WTC11 (cell line): ENCODE measurements at regions not wholly inside any gene's neighbourhood (a gene's known extent, or its start where the extent isn't known, plus 50 kb on each side); places are given as distances from the start of the nearest gene placed in this dataset.

ENCODE experiments used
- ATAC-seq: fragments of 200-7000 bp; cut with Tn5 transposase; 2 replicates; pipeline ENCODE4 v1.10.0; 2021; ENCODE audit warnings: mild to moderate bottlenecking, moderate library complexity
- CTCF ChIA-PET: fragments of 300-600 bp; sonication (Branson Sonifier 250); formaldehyde crosslinking; loops from one replicate; lab custom pipeline; 2021; ENCODE audit warnings: antibody characterized with exemption; lab: Charles Lee
- POLR2A ChIA-PET: fragments of 350-600 bp; sonication (Branson Sonifier 250); formaldehyde crosslinking; loops from one replicate; lab custom pipeline; 2021; ENCODE audit warnings: antibody characterized with exemption; lab: Charles Lee
- DNase-seq: peaks from one replicate; pipeline ENCODE4 v3.0.0; 2021; ENCODE audit warnings: low spot score
- H3K27ac Mint-ChIP-seq: 2 replicates; pipeline ENCODE4 v1.8.0; 2021; ENCODE audit warnings: mixed read lengths
- H3K27me3 Mint-ChIP-seq: 2 replicates; pipeline ENCODE4 v1.8.0; 2021; ENCODE audit warnings: low read depth, mild to moderate bottlenecking, moderate library complexity, mixed read lengths
- H3K36me3 Mint-ChIP-seq: 2 replicates; pipeline ENCODE4 v1.8.0; 2021; ENCODE audit warnings: mixed read lengths
- H3K4me1 Mint-ChIP-seq: 2 replicates; pipeline ENCODE4 v1.8.0; 2022; ENCODE audit warnings: mixed read lengths
- H3K4me3 Mint-ChIP-seq: 2 replicates; pipeline ENCODE4 v1.8.0; 2021; ENCODE audit warnings: mild to moderate bottlenecking, moderate library complexity, mixed read lengths
- H3K9me3 Mint-ChIP-seq: 2 replicates; pipeline ENCODE4 v1.8.0; 2021; ENCODE audit warnings: mixed read lengths
- ATF1 ChIP-seq: sonication (generic); formaldehyde crosslinking; IDR thresholded peaks from 2 replicates; pipeline ENCODE4 v1.8.1; 2023; ENCODE audit warnings: mild to moderate bottlenecking, moderate library complexity, missing genetic modification reagents
- ETV6 ChIP-seq: sonication (generic); formaldehyde crosslinking; IDR thresholded peaks from 2 replicates; pipeline ENCODE4 v1.8.1; 2022; ENCODE audit warnings: mild to moderate bottlenecking, missing genetic modification reagents
- FOXJ3 ChIP-seq: sonication (generic); formaldehyde crosslinking; IDR thresholded peaks from 2 replicates; pipeline ENCODE4 v1.9.0; 2021; ENCODE audit warnings: missing genetic modification reagents, mild to moderate bottlenecking, borderline replicate concordance
- GTF2I ChIP-seq: fragments of 250-450 bp; sonication (Bioruptor Pico); conservative IDR thresholded peaks from 2 replicates; pipeline ENCODE4 v1.4.0; 2021; ENCODE audit warnings: mild to moderate bottlenecking
- JUN ChIP-seq: sonication (generic); formaldehyde crosslinking; IDR thresholded peaks from 2 replicates; pipeline ENCODE4 v1.8.0; 2023; ENCODE audit warnings: mild to moderate bottlenecking, missing genetic modification reagents
- MXD4 ChIP-seq: fragments of 250-450 bp; sonication (Bioruptor Pico); IDR thresholded peaks from 2 replicates; pipeline ENCODE4 v1.8.0; 2021; ENCODE audit warnings: mild to moderate bottlenecking, moderate library complexity, borderline replicate concordance
- NFYB ChIP-seq: sonication (generic); formaldehyde crosslinking; conservative IDR thresholded peaks from 2 replicates; pipeline ENCODE4 v1.8.0; 2022; ENCODE audit warnings: low read depth, missing genetic modification reagents
- NR2C2 ChIP-seq: sonication (generic); formaldehyde crosslinking; IDR thresholded peaks from 2 replicates; pipeline ENCODE4 v1.8.0; 2022; ENCODE audit warnings: mild to moderate bottlenecking, missing genetic modification reagents
- ZNF138 ChIP-seq: sonication (generic); formaldehyde crosslinking; conservative IDR thresholded peaks from 2 replicates; pipeline ENCODE4 v1.8.1; 2022; ENCODE audit warnings: mild to moderate bottlenecking, moderate library complexity, missing genetic modification reagents
- TF ChIP-seq, protein P1 (sequence below): fragments of 250-450 bp; sonication (Bioruptor Pico); IDR thresholded peaks from 2 replicates; pipeline ENCODE4 v2.1.2; 2022; ENCODE audit warnings: mild to moderate bottlenecking, moderate library complexity
- TF ChIP-seq, protein P2 (sequence below): fragments of 250-450 bp; sonication (Bioruptor Pico); IDR thresholded peaks from 2 replicates; pipeline ENCODE4 v1.9.0; 2021; ENCODE audit warnings: moderate library complexity, mild to moderate bottlenecking, inconsistent platforms, borderline replicate concordance
- TF ChIP-seq, protein P3 (sequence below): fragments of 250-450 bp; sonication (Bioruptor Pico); IDR thresholded peaks from 2 replicates; pipeline ENCODE4 v1.9.0; 2021; ENCODE audit warnings: mild to moderate bottlenecking
- TF ChIP-seq, protein P4 (sequence below): sonication (generic); formaldehyde crosslinking; conservative IDR thresholded peaks from 2 replicates; pipeline ENCODE4 v1.8.1; 2023; ENCODE audit warnings: mild to moderate bottlenecking, low read depth, missing genetic modification reagents, moderate library complexity
- TF ChIP-seq, protein P5 (sequence below): sonication (generic); formaldehyde crosslinking; IDR thresholded peaks from 2 replicates; pipeline ENCODE4 v1.8.1; 2023; ENCODE audit warnings: mild to moderate bottlenecking, missing genetic modification reagents, moderate library complexity
- TF ChIP-seq, protein P6 (sequence below): sonication (generic); formaldehyde crosslinking; IDR thresholded peaks from 2 replicates; pipeline ENCODE4 v1.8.0; 2022; ENCODE audit warnings: missing genetic modification reagents
- TF ChIP-seq, protein P7 (sequence below): sonication (generic); formaldehyde crosslinking; IDR thresholded peaks from 2 replicates; pipeline ENCODE4 v1.8.1; 2023; ENCODE audit warnings: mild to moderate bottlenecking, missing genetic modification reagents

DNA sequence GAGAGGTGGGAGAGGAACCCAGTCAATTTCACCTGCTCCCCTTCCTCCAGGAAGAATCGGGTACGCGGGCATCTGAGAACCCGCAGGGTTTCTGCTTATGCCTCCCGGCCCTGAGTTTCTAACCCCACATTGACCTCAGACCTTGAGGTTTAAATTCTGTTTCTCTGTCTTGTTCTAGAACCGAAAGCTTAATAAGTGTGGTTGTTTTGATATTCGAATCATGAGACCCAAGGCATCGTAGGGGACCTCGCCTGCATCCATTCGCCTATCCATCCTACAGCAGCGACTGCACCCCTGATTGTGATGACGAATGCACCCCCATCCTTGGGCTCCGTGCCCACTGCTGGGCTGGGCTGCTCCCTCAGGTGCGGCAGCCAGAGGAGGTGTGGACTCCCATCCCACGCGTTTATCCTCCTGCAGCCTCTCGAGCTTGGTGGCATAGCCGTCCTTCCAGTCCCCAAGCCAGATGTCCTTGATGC, 80.8 kb upstream of the IER5L start:
- Mint-ChIP-seq H3K27me3 (peaks cover 60% of the 10 kb centered on the region), H3K27ac (no peak overlapping the region), H3K4me3 (peak overlapping the region; percentile 58), H3K4me1 (peaks cover 42% of the 10 kb centered on the region), H3K9me3 (peaks cover 4% of the 10 kb centered on the region; the same call in 1 of the 2 replicates), H3K36me3 (no peaks in the 10 kb centered on the region)
- DNase-seq (no peak), ATAC-seq (no peak)
- ChIA-PET POLR2A (interaction anchor here (1.0 to 1.6 kb wide), 3 partner anchors 24 to 84 kb away, joined by 3 read pairs; partner anchors contain the start of gene IER5L), CTCF (interaction anchor here (0.8 to 2.3 kb wide), 5 partner anchors 76 to 222 kb away, joined by 3 to 8 read pairs (median 5); no protein-coding TSS in a partner anchor)
- TF ChIP-seq, protein P1, sequence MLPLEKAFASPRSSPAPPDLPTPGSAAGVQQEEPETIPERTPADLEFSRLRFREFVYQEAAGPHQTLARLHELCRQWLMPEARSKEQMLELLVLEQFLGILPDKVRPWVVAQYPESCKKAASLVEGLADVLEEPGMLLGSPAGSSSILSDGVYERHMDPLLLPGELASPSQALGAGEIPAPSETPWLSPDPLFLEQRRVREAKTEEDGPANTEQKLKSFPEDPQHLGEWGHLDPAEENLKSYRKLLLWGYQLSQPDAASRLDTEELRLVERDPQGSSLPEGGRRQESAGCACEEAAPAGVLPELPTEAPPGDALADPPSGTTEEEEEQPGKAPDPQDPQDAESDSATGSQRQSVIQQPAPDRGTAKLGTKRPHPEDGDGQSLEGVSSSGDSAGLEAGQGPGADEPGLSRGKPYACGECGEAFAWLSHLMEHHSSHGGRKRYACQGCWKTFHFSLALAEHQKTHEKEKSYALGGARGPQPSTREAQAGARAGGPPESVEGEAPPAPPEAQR (CRISPR knock-in tag), result no peak
- TF ChIP-seq NR2C2 (CRISPR knock-in tag), result no peak
- no peak for TF ChIP-seq JUN (CRISPR knock-in tag)
- TF ChIP-seq, protein P2, sequence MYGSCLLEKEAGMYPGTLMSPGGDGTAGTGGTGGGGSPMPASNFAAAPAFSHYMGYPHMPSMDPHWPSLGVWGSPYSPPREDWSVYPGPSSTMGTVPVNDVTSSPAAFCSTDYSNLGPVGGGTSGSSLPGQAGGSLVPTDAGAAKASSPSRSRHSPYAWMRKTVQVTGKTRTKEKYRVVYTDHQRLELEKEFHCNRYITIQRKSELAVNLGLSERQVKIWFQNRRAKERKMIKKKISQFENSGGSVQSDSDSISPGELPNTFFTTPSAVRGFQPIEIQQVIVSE (CRISPR knock-in tag), result no peak
- TF ChIP-seq ZNF138 (CRISPR knock-in tag), result no peak
- TF ChIP-seq MXD4 (CRISPR knock-in tag), result no peak
- no peak for TF ChIP-seq FOXJ3 (CRISPR knock-in tag)
- TF ChIP-seq, protein P3, sequence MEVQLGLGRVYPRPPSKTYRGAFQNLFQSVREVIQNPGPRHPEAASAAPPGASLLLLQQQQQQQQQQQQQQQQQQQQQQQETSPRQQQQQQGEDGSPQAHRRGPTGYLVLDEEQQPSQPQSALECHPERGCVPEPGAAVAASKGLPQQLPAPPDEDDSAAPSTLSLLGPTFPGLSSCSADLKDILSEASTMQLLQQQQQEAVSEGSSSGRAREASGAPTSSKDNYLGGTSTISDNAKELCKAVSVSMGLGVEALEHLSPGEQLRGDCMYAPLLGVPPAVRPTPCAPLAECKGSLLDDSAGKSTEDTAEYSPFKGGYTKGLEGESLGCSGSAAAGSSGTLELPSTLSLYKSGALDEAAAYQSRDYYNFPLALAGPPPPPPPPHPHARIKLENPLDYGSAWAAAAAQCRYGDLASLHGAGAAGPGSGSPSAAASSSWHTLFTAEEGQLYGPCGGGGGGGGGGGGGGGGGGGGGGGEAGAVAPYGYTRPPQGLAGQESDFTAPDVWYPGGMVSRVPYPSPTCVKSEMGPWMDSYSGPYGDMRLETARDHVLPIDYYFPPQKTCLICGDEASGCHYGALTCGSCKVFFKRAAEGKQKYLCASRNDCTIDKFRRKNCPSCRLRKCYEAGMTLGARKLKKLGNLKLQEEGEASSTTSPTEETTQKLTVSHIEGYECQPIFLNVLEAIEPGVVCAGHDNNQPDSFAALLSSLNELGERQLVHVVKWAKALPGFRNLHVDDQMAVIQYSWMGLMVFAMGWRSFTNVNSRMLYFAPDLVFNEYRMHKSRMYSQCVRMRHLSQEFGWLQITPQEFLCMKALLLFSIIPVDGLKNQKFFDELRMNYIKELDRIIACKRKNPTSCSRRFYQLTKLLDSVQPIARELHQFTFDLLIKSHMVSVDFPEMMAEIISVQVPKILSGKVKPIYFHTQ (CRISPR knock-in tag), result no peak
- TF ChIP-seq ATF1 (CRISPR knock-in tag), result no peak
- no peak for TF ChIP-seq ETV6 (CRISPR knock-in tag)
- no peak for TF ChIP-seq NFYB
- TF ChIP-seq, protein P4, sequence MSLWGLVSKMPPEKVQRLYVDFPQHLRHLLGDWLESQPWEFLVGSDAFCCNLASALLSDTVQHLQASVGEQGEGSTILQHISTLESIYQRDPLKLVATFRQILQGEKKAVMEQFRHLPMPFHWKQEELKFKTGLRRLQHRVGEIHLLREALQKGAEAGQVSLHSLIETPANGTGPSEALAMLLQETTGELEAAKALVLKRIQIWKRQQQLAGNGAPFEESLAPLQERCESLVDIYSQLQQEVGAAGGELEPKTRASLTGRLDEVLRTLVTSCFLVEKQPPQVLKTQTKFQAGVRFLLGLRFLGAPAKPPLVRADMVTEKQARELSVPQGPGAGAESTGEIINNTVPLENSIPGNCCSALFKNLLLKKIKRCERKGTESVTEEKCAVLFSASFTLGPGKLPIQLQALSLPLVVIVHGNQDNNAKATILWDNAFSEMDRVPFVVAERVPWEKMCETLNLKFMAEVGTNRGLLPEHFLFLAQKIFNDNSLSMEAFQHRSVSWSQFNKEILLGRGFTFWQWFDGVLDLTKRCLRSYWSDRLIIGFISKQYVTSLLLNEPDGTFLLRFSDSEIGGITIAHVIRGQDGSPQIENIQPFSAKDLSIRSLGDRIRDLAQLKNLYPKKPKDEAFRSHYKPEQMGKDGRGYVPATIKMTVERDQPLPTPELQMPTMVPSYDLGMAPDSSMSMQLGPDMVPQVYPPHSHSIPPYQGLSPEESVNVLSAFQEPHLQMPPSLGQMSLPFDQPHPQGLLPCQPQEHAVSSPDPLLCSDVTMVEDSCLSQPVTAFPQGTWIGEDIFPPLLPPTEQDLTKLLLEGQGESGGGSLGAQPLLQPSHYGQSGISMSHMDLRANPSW (CRISPR knock-in tag), result no peak
- TF ChIP-seq, protein P5, sequence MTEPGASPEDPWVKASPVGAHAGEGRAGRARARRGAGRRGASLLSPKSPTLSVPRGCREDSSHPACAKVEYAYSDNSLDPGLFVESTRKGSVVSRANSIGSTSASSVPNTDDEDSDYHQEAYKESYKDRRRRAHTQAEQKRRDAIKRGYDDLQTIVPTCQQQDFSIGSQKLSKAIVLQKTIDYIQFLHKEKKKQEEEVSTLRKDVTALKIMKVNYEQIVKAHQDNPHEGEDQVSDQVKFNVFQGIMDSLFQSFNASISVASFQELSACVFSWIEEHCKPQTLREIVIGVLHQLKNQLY, result no peak
- TF ChIP-seq, protein P6, sequence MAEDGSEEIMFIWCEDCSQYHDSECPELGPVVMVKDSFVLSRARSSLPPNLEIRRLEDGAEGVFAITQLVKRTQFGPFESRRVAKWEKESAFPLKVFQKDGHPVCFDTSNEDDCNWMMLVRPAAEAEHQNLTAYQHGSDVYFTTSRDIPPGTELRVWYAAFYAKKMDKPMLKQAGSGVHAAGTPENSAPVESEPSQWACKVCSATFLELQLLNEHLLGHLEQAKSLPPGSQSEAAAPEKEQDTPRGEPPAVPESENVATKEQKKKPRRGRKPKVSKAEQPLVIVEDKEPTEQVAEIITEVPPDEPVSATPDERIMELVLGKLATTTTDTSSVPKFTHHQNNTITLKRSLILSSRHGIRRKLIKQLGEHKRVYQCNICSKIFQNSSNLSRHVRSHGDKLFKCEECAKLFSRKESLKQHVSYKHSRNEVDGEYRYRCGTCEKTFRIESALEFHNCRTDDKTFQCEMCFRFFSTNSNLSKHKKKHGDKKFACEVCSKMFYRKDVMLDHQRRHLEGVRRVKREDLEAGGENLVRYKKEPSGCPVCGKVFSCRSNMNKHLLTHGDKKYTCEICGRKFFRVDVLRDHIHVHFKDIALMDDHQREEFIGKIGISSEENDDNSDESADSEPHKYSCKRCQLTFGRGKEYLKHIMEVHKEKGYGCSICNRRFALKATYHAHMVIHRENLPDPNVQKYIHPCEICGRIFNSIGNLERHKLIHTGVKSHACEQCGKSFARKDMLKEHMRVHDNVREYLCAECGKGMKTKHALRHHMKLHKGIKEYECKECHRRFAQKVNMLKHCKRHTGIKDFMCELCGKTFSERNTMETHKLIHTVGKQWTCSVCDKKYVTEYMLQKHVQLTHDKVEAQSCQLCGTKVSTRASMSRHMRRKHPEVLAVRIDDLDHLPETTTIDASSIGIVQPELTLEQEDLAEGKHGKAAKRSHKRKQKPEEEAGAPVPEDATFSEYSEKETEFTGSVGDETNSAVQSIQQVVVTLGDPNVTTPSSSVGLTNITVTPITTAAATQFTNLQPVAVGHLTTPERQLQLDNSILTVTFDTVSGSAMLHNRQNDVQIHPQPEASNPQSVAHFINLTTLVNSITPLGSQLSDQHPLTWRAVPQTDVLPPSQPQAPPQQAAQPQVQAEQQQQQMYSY (CRISPR knock-in tag), result no peak
- TF ChIP-seq GTF2I, result no peak
- TF ChIP-seq, protein P7, sequence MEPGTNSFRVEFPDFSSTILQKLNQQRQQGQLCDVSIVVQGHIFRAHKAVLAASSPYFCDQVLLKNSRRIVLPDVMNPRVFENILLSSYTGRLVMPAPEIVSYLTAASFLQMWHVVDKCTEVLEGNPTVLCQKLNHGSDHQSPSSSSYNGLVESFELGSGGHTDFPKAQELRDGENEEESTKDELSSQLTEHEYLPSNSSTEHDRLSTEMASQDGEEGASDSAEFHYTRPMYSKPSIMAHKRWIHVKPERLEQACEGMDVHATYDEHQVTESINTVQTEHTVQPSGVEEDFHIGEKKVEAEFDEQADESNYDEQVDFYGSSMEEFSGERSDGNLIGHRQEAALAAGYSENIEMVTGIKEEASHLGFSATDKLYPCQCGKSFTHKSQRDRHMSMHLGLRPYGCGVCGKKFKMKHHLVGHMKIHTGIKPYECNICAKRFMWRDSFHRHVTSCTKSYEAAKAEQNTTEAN, result no peak
